ENCODE measurements at regions not wholly inside any gene's neighbourhood (a gene's known extent, or its start where the extent isn't known, plus 50 kb on each side); places are given as distances from the start of the nearest gene placed in this dataset.

- ChIA-PET POLR2A (no interaction called here), CTCF (interaction anchor here (0.5 kb wide), 1 partner anchor 28 kb away, joined by 3 read pairs; no protein-coding TSS in a partner anchor)
- no peak for DNase-seq (ENCODE audit: extremely low spot score)
- no peak for TF ChIP-seq CTCF (IDR thresholded peaks at IDR 0.05; ENCODE audit: control extremely low read depth, extremely low read depth, low read depth, missing control alignments)
These were observed 121.8 kb downstream of the RTP5 start for GRCh38 chr2:241991299-241991698.

DNA sequence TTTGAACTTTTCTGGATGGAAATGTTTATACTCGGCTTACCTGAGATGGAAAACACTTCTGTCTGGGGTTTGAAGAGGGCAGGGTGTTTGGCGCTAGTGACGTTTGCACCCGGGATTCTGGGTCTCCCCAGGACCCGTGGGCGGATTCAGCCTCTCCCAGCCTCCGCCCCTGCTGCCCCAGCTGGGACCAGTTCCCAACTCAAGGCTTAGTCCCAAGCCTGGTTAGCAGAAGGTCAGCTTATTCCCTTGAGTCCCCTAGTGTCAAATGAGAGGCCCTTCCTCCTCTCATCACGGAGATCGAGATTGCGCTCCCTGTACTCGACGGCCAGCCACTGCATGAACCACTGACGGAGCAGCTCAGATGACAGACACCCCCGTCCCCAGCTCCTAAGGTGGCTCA, 123.2 kb downstream of the RTP5 start:
- POLR2A ChIA-PET: no interaction called here
- CTCF ChIA-PET: no interaction called here

DNA sequence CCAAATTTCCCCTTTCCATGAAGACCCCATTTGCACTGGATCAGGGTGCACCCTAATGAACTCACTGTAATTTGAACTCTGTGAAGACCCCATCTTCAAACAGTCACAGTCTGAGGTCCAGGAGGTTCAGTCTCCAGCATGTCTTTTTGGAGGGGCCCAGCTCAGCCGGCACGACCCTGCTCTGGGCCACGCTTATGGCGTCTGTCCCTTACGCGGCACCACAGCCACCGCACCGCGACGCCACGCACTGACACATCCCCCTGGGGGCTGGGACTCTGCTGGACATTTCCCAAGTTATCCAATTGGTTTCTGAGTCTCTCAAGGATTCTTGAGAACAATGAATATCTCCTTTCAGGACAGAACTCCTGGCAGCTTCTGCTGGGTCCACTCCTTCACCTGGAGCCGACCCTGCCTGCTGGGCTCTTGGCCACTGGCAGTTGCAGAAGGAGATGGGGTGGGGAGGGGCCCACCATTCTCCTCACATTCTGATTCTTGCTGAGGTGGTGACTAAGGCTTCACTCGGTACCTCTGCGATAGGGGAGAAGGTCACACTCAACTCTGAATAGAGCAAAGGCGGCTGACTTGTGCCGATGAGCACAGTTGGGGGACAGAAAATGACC, 124.0 kb downstream of the RTP5 start:
- no peak for TF ChIP-seq CTCF (IDR thresholded peaks at IDR 0.05; ENCODE audit: control extremely low read depth, extremely low read depth, low read depth, missing control alignments)
- no peak for DNase-seq (ENCODE audit: extremely low spot score)
- CTCF ChIA-PET: no interaction called here

More for the DNA sequence above, 123.2 kb downstream of the RTP5 start:
- no peak for DNase-seq (ENCODE audit: extremely low spot score)
- TF ChIP-seq CTCF (IDR thresholded peaks at IDR 0.05; ENCODE audit: control extremely low read depth, extremely low read depth, low read depth, missing control alignments): no peak

GRCh38 chr2:241994086-241994485, 124.6 kb downstream of the RTP5 start:
- POLR2A ChIA-PET: no interaction called here

More for the DNA sequence above, 124.0 kb downstream of the RTP5 start:
- POLR2A ChIA-PET: no interaction called here

GRCh38 chr2:241994556-241995213, 125.2 kb downstream of the RTP5 start:
- ChIA-PET CTCF (interaction anchor here (1.2 kb wide), 1 partner anchor 44 kb away, joined by 3 read pairs; no protein-coding TSS in a partner anchor), POLR2A (no interaction called here)
- DNase-seq (ENCODE audit: extremely low spot score): no peak

More at GRCh38 chr2:241994086-241994485, 124.6 kb downstream of the RTP5 start:
- CTCF ChIA-PET: no interaction called here
- no peak for TF ChIP-seq CTCF (IDR thresholded peaks at IDR 0.05; ENCODE audit: control extremely low read depth, extremely low read depth, low read depth, missing control alignments)
- DNase-seq (ENCODE audit: extremely low spot score): no peak

GRCh38 chr2:241996100-241996499, 126.6 kb downstream of the RTP5 start:
- DNase-seq (ENCODE audit: extremely low spot score): no peak
- ChIA-PET CTCF (interaction anchor here (1.2 kb wide), 1 partner anchor 43 kb away, joined by 3 read pairs; no protein-coding TSS in a partner anchor), POLR2A (no interaction called here)
- no peak for TF ChIP-seq CTCF (IDR thresholded peaks at IDR 0.05; ENCODE audit: control extremely low read depth, extremely low read depth, low read depth, missing control alignments)

More at GRCh38 chr2:241994556-241995213, 125.2 kb downstream of the RTP5 start:
- no peak for TF ChIP-seq CTCF (IDR thresholded peaks at IDR 0.05; ENCODE audit: control extremely low read depth, extremely low read depth, low read depth, missing control alignments)
